Testis (tissue), 2 donors: ENCODE measurements at regions not wholly inside any gene's neighbourhood (a gene's known extent, or its start where the extent isn't known, plus 50 kb on each side); places are given as distances from the start of the nearest gene placed in this dataset.

Experiments used
- DNase-seq: peaks from one replicate; pipeline ENCODE4 v3.0.0-alpha.2; 2019
- H3K27ac ChIP-seq, 2 donors: fragments of 200-600 bp; sonication (generic); one replicate each; pipeline ENCODE4 v1.5.1; 2019
- H3K27me3 ChIP-seq: fragments of 200-600 bp; sonication (generic); one replicate; pipeline ENCODE4 v1.5.1; 2019
- H3K36me3 ChIP-seq: fragments of 200-600 bp; sonication (generic); one replicate; pipeline ENCODE4 v1.5.1; 2017; ENCODE audit warnings: low read depth; ENCODE audit errors: missing control alignments
- H3K4me1 ChIP-seq: fragments of 200-600 bp; sonication (generic); one replicate; pipeline ENCODE4 v1.5.1; 2019
- H3K4me3 ChIP-seq, 2 donors: fragments of 200-600 bp; sonication (generic); one replicate each; pipeline ENCODE4 v1.5.1; 2017 to 2019
- H3K9me3 ChIP-seq: fragments of 200-600 bp; sonication (generic); one replicate; pipeline ENCODE4 v1.5.1; 2017
- POLR2A ChIP-seq: fragments of 450-650 bp; IDR thresholded peaks from one replicate; pipeline ENCODE4 v1.6.1; 2017; ENCODE audit warnings: antibody characterized with exemption, mild to moderate bottlenecking, moderate library complexity
- WGBS, 2 donors: methylation state at CpG; one replicate each; pipeline ENCODE4 v1.1.5; 2018; 5-methylcytosine and 5-hydroxymethylcytosine counted together
- intact Hi-C: fragments of 100-400 bp; cut with DNase I; formaldehyde crosslinking; loops from one replicate; pipeline ENCODE4 v1.15.1; 2023; ENCODE audit warnings: low total_unique reads
- TF ChIP-seq, protein P1 (sequence below), 3 experiments: fragments of 450-650 bp in 2 of 3; fragments of 200-600 bp in 1 of 3; sonication (generic) in 1 of 3; IDR thresholded peaks; one replicate each; pipeline ENCODE4 v1.5.1; 2016 to 2019; ENCODE audit warnings: antibody characterized with exemption in 3 of 3, mild to moderate bottlenecking in 2 of 3, moderate library complexity in 1 of 3

DNA sequence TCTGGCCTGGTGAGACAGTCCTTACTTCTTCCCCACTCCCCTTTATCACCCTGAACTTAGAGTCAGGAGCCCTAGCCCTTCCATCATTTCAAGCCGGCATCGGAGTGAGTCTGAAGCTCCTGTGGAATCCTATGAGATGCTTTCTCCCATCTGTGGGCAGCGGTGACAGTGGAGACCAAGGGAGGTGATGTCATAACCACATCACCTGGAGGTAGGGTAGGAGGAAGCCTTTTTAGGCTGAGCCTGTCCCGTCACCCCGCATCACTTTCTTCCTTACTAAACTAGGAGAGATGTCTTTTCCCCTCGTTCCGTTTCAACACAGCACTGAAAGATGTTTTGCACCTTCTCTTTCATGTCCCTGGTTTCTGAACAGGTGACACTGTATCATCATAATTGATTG, 124.1 kb upstream of the WWC1 start:
- no peaks in the 10 kb centered on the region for H3K4me1 ChIP-seq

DNA sequence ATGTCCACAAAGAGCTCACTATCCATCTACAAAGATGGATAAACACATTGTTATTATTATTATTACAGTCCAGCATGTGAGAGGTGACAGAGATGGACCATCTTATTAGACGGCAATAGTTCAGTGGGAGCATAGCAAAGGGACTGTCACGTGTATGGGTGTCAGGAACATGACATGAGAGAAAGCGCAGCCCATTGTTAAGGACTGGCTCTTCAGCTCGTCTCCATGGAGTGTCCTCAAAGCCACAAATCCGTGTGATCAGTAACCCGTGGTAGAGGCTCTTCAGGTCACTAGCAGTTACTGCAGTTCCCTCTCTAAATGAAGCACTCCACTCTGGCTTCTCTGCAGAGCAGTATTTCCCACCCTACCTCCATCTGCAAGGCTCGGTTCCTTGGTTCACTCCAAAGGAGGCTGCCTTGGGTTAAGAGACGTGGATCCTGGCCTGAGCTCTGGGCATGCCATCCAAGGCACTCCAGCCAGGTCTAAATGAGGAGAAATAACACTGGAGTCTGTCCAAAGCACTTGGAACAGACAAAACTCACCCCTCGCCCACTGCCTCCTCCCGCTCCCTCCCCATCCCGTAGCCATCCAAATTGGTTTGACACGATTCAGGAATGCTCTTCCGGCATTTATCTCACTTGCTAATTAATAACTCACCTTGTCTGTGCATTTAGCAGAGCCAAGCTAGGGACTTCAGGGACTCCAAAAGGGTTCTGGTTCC, 122.3 kb upstream of the WWC1 start:
- Histone ChIP-seq H3K27ac (no peak overlapping the region), H3K4me1 (peaks cover 4% of the 10 kb centered on the region), H3K27me3 (no peaks in the 10 kb centered on the region), H3K36me3 (no peaks in the 10 kb centered on the region), H3K4me3 (no peak overlapping the region), H3K9me3 (no peaks in the 10 kb centered on the region)
- intact Hi-C loops: no loop called here
- no peak for DNase-seq
- 62 to 65% methylated on average over 13 of the region's 13 CpGs for WGBS, 2 donors
- TF ChIP-seq POLR2A: no peak
- TF ChIP-seq, protein P1, sequence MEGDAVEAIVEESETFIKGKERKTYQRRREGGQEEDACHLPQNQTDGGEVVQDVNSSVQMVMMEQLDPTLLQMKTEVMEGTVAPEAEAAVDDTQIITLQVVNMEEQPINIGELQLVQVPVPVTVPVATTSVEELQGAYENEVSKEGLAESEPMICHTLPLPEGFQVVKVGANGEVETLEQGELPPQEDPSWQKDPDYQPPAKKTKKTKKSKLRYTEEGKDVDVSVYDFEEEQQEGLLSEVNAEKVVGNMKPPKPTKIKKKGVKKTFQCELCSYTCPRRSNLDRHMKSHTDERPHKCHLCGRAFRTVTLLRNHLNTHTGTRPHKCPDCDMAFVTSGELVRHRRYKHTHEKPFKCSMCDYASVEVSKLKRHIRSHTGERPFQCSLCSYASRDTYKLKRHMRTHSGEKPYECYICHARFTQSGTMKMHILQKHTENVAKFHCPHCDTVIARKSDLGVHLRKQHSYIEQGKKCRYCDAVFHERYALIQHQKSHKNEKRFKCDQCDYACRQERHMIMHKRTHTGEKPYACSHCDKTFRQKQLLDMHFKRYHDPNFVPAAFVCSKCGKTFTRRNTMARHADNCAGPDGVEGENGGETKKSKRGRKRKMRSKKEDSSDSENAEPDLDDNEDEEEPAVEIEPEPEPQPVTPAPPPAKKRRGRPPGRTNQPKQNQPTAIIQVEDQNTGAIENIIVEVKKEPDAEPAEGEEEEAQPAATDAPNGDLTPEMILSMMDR (IDR thresholded peaks at IDR 0.05): no peak

More for the DNA sequence above, 124.1 kb upstream of the WWC1 start:
- Histone ChIP-seq H3K27ac (no peak overlapping the region), H3K9me3 (no peaks in the 10 kb centered on the region), H3K36me3 (no peaks in the 10 kb centered on the region), H3K27me3 (no peaks in the 10 kb centered on the region), H3K4me3 (no peak overlapping the region)
- 85 to 86% methylated on average over 7 of the region's 7 CpGs for WGBS, 2 donors
- intact Hi-C loops: no loop called here
- no peak for TF ChIP-seq POLR2A
- TF ChIP-seq, protein P1 (IDR thresholded peaks at IDR 0.05): no peak
- no peak for DNase-seq

DNA sequence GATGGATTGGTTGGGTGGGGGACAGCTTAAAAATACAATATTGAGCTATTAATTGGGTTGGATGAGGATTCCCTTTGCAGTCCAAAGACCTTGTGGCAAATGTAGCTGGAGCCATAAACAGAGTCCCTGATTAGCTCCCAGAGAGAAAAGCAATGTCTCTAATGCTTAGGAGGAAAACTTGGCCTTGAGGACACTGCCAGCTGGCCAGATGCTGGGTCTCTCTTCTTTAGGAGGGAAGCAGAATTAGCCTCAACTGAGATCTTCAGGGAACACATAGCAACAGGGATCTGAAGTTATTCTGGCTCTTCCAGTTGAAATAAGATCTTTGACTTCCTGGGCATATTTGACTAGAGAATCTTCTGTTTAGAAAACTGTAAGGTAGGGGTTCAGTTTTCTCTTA, 121.7 kb upstream of the WWC1 start:
- Histone ChIP-seq H3K9me3 (no peaks in the 10 kb centered on the region), H3K27ac (no peak overlapping the region), H3K4me3 (no peak overlapping the region), H3K27me3 (no peaks in the 10 kb centered on the region), H3K4me1 (peaks cover 4% of the 10 kb centered on the region), H3K36me3 (no peaks in the 10 kb centered on the region)
- TF ChIP-seq POLR2A: no peak
- TF ChIP-seq, protein P1 (IDR thresholded peaks at IDR 0.05): no peak
- DNase-seq: peak; percentile 65
- intact Hi-C loops: no loop called here

DNA sequence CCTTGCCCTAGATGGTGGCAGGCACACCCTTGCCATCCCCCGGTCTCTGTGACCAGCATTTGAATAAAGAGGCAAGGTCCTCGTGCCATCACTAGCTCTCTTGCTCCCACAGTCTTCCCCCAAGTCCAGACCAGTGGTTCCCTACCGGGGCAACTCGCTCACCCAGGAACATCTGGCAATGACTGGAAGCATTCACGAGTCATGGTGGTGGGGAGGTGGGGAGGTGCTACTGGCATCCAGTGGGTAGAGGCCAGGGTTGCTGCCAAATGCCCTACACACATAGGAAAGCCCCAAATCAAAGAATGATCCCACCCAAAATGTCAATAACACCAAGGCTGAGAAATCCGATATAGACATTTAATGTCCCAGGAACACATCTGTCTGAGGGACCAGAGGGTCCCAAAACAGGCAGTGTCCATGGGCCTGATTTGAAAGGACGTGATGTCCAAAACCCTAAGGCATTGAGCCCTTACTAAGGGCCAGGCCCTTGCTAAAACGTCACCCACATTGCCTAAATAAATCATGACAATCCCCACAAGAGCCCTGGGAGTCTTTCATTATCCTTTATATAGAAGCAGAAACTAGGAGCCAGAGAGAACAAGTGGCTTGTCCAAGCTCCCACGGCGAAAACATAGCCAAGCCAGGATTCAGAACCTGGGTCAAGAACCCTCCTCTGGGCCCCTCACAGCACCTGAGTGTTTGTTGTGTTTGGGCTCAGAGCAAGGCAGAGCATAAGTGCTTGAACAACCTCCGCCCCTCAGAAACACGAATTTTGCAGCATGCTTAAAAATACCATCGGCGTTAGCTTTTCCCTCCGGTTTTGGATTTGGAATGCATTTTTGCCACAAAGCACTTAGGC, 119.3 kb upstream of the WWC1 start:
- intact Hi-C loops: no loop called here
- TF ChIP-seq POLR2A: no peak
- TF ChIP-seq, protein P1 (IDR thresholded peaks at IDR 0.05): no peak
- H3K4me1 ChIP-seq: peaks cover 4% of the 10 kb centered on the region
- H3K4me3 ChIP-seq: no peak overlapping the region
- no peaks in the 10 kb centered on the region for H3K9me3 ChIP-seq
- no peaks in the 10 kb centered on the region for H3K27me3 ChIP-seq
- DNase-seq: no peak
- H3K36me3 ChIP-seq: no peaks in the 10 kb centered on the region
- no peak overlapping the region for H3K27ac ChIP-seq
- 65 to 72% methylated on average over 11 to 15 of the region's 15 CpGs for WGBS, 2 donors
